ENCODE measurements at regions not wholly inside any gene's neighbourhood (a gene's known extent, or its start where the extent isn't known, plus 50 kb on each side); places are given as distances from the start of the nearest gene placed in this dataset.

DNA sequence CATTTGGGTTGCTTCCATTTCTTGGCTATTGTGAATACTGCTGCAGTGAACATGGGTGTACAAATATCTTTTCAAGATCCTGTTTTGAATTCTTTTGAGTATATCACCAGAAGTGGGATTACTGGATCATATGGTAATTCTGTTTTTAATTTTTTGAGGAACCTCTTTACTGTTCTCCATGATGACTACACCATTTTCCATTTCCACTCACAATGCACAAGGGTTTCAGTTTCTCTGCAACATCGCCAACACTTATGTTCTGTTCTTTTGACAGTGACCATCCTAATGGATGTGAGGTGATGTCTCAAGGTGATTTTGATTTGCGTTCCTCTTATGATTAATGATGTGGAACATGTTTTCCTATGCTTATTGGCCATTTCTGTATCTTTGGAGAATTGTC lies 214.4 kb upstream of the ZFP64 start:
- TF ChIP-seq POLR2A (IDR thresholded peaks at IDR 0.05; ENCODE audit: low read depth, low read length) (no peak), PAX5 (IDR thresholded peaks at IDR 0.05; ENCODE audit: insufficient read depth, low read length, severe bottlenecking) (no peak), POLR2AphosphoS5 (IDR thresholded peaks at IDR 0.05; ENCODE audit: low read depth, low read length) (no peak), TAF1 (IDR thresholded peaks at IDR 0.05; ENCODE audit: low read depth, low read length) (no peak), POU2F2 (IDR thresholded peaks at IDR 0.05; ENCODE audit: low read depth, low read length) (no peak)
